GM18870 (cell line): ENCODE measurements at regions not wholly inside any gene's neighbourhood (a gene's known extent, or its start where the extent isn't known, plus 50 kb on each side); places are given as distances from the start of the nearest gene placed in this dataset.

Experiments used
- ATAC-seq: cut with Tn5 transposase; IDR thresholded peaks from one replicate; pipeline ENCODE4 v1.9.1; 2021; ENCODE audit warnings: moderate library complexity; ENCODE audit not compliant: unreplicated experiment

DNA sequence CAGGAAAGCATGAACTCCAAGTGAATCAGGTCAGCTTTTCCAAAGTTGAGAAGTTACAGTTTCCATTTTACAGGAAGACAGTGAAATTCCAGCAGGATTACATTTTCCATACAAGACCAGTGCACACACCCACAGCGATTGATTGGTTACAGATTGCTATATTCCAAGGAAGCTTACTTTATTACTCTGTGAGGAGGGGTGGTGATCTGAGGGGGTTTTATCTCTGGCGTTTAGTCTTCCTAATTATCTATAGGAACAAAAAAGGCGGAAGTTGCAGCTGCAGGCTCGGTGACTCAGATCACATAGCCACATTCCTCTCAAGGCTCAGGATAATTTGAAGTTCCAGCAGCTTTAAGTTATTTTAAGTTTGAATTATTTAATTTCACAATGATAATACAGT lies 450.4 kb upstream of the NMUR2 start:
- no peak for ATAC-seq

GRCh38 chr5:152861231-152861630 lies 456.2 kb upstream of the NMUR2 start:
- no peak for ATAC-seq

DNA sequence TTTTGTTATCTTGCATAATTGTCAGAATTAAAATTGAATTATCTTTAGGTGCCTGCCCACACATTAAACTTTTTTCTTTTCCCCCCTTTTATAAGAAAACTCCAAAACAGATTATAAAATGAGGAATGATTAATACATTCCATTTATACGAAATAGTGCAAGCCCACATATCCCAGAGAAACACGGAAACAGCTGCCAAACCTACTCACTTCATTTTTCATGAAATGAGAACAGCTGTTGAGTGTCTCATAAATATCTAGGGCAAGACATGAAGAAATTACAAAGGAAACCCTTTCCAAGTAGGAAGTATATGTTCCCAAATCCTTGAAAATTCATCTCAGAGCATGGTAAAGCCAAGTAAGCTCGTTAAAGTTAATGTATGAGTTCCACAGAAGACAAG lies 459.4 kb upstream of the NMUR2 start:
- no peak for ATAC-seq

GRCh38 chr5:152864991-152865390 lies 459.9 kb upstream of the NMUR2 start:
- no peak for ATAC-seq

- ATAC-seq: no peak
Measured at GRCh38 chr5:152869971-152870370, 464.9 kb upstream of the NMUR2 start.

- ATAC-seq: no peak
Measured at GRCh38 chr5:152882621-152883020, 477.5 kb upstream of the NMUR2 start.

- no peak for ATAC-seq
Measured at GRCh38 chr5:152883066-152883775, 478.1 kb upstream of the NMUR2 start.

GRCh38 chr5:152884006-152884405 lies 478.9 kb upstream of the NMUR2 start:
- no peak for ATAC-seq

GRCh38 chr5:152900332-152900731 lies 495.3 kb upstream of the NMUR2 start:
- no peak for ATAC-seq

GRCh38 chr5:152901754-152902153 lies 496.7 kb upstream of the NMUR2 start:
- ATAC-seq: no peak

- ATAC-seq: no peak
Measured at GRCh38 chr5:152905286-152905685, 500.2 kb upstream of the NMUR2 start.

- no peak for ATAC-seq
Measured at GRCh38 chr5:152907488-152908245, 502.6 kb upstream of the NMUR2 start.

DNA sequence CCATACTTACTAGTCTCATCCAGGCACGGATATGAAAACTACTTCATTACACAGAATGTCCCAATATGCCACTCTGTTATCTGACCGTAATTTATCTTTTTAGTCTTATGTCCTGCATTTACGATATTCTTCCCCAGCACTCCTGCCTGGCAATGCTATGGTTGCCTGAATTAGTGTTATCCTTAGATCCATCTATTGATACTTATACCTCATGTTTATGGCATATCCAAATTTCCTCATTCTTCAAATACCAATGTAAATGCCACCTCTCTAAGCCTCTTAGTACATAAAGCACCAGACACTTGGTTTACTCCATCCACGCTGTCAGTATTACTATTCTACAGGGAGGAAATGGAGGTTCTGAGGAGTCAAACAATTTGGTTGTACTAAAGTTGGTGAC lies 507.8 kb upstream of the NMUR2 start:
- ATAC-seq: no peak

GRCh38 chr5:152932621-152933020 lies 527.5 kb upstream of the NMUR2 start:
- no peak for ATAC-seq

DNA sequence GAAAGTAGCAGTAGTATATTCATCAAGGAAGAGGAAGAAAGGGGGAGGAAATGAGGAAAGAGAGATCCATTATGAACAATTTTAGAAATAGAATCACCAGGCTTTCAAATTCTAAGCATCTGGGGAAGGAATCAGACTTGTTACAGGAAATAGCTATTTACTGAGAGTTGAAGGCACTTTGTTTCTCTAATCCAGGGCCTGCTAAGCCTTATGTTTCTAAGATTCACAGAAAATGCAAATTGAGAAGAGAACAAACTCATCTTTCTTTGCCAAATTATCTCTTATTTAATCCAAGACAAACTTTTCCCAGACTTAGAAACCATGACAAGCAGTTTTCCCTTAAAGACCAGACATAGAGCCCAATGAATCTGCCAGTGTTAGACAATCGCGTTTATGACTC lies 528.0 kb upstream of the NMUR2 start:
- ATAC-seq: no peak

GRCh38 chr5:152938630-152939029 lies 533.6 kb upstream of the NMUR2 start:
- ATAC-seq: no peak

DNA sequence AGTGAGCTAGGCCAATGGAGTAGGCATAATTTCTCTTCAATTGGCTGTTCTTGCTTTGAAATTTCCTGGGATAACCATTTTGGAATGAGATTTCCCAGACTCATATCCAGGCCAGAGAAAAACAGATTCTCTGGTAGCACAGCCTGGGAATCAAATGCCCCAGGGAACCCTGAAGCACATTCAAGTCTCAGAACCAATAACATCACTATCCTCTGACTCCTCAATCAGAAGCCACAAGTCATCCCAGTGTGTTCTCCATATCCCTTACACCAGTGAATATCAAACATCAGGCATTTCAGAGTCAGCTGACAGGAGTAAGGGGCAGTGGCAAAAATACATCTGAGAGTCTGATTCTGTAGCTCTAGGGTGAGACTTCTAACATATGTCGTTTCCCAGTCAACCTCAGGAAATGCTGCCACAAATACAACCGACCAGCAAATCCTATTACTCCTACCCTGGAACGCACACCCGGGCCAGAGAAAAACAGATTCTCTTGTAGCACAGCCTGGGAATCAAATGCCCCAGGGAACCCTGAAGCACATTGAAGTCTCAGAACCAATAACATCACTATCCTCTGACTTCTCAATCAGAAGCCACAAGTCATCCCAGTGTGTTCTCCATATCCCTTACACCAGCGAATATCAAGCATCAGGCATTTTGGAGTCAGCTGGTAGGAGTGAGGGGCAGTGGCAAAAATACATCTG lies 537.7 kb upstream of the NMUR2 start:
- ATAC-seq: no peak

GRCh38 chr5:152953788-152954483 lies 536.5 kb upstream of the GRIA1 start:
- ATAC-seq: no peak

GRCh38 chr5:152956943-152957613 lies 533.4 kb upstream of the GRIA1 start:
- ATAC-seq: no peak

GRCh38 chr5:152978141-152978835 lies 512.2 kb upstream of the GRIA1 start:
- no peak for ATAC-seq
